Lung microvascular endothelial cell (primary cell): ENCODE measurements at regions not wholly inside any gene's neighbourhood (a gene's known extent, or its start where the extent isn't known, plus 50 kb on each side); places are given as distances from the start of the nearest gene placed in this dataset.
"Not testable (repeated sequence)": the region's sequence is repeated elsewhere in the genome, so short reads cannot be mapped to it uniquely, and the experiment has no call there.

ENCODE experiments used
- DNase-seq, 2 donors: peaks; one replicate each; pipeline versions ENCODE4 v3.0.0 to v3.0.0-alpha.2; 2010; ENCODE audit warnings: low read depth in 2 of 2

DNA sequence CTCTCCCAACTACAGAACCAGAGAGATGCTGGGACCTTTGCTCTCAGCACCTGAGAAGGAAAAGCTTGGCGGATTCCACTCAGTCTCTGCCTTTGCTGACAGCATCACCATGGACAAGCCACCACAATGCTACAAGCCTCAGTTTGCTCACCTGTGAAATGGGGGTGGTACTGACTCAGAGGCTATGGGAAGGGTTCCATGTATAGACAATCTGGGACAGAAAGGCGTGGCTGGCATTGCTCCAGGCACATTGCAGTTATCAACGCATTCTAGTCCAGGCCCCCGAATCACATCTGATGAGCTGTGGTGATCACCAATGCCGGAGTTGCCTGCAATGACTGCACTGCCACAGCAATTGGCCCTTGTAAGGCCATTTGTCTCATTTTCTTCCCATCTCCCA is 72.6 kb downstream of the ISX start:
- DNase-seq = no peak

DNA sequence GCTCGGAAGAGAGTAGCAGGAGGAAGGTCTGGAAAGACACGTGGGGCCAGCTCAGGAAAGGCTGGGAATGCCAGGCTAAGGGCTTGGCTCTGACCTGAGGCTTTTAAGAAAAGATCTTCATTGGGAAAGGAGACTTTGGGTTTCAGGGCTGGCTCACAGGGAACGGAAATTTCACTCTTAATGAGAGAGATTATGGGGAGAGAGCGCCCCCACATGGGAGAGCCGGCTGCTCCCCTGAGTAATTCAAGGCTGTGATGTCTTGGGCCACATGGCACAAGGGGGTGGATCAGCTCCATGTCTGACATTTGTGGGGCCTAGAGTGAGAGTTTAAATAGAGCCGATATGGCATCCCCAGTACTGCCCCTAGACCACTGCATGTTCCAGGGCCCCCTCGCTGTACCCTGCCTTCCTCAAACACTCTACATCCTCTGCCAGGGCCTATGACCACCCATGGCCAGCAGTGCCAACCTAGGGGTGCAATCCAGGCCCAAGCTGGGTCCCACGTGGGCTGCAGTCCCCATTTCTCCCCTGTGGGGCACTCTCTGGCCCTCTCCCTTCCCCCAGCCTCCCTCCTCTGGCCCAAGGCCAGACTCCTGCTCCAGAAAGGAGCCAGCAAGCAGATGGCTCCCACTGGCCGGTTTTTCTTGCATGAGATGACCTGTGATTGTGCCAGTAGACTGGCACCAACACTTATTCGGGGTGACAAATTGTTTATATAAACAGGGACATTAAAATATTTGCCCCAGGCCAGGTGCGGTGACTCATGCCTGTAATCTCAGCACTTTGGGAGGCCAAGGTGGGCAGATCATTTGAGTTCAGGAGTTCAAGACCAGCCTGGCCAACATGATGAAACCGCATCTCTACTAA is 75.2 kb downstream of the ISX start:
- no peak for DNase-seq

DNA sequence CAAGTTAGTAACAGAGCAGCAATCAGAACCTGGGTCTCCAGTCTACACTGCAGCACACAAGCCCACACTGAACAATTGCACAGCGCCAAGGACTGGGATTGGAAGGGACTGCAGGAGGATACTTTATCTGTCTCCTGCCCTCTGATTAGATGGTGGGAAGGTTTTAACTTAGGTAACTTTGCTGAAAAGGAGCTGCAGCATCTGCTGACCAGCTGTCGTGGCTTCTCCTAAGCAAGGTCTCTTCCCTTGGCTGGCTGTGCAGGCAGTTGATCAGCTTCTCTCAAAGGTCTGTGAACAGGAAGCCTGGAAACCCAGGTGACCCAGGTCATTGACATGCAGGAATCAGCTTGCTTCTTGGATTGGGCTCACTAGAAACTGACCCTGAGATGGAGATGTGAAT is 82.4 kb downstream of the ISX start:
- no peak for DNase-seq

DNA sequence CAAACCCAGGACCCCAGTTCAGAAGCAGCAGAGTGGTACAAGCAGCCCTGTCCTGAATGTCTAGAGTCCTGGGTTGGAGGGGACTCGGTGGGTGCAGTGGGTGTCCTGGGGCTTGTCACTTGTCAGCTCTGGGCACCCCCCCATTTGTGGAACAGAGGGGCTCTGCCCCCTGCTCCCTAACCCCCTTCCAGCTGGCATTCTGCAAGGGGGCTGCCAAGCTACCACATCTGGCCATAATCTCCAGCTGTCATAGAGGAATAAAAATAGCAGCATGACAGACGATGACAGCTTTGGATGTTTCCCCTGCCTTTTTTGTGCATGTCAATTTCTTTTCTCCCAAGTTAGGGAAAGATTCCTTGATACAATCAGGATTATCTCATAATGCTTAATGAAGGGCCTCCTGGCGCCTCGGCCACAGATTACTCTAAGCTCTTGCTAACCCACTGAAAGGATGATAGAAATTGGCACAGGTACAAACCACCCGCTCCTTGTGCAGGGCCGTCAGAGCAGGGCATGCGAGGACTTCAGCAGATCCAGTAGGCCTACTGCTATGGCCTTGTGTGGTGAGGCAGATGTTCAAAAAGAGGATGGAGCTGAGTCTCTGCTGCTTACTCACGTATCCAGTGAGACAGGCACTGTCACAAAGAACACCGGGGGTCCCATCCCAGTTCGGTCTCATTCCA is 83.0 kb downstream of the ISX start:
- DNase-seq = no peak

DNA sequence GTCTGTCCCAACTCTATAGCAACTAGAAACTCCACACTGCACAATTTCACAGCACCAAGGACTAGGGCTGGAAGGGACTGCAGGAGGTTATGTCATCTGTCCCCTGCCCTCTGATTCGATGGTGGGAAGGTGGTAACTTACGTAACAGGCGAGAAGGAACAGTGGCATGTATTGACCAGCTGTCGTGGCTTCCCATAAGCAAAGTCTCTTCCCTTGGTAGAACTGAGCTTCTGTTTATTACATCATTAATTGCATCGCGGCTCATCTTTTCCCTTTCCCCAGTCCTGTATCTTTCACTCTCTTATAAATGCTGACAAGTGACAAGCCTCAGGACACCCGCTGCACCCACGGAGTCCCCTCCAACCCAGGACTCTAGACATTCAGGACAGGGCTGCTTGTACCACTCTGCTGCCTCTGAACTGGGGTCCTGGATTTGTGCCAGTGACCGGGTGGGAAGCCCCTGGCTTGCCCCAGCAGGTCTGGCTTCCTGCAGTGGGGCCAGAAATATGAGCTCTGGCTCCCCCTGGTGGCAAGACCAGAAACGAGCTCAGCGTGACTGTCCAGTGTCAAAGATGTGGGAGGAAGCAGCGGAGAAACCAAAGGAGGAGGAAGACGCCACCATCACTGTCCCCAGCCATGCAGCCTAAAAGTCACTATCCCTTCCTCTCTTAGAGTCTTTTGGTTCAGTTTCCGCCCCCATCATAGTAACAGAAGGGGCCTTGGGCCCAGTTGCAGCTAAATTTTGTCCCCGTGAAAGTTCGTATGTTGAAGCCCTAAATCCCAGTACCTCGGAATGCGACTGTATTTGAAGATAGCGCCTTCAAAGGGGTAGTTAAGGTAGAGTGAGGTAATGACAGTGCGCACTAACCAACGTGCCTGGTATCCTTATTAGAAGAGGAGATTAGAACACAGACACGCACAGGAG is 84.5 kb downstream of the ISX start:
- peak; percentile 53 to 65 for DNase-seq

DNA sequence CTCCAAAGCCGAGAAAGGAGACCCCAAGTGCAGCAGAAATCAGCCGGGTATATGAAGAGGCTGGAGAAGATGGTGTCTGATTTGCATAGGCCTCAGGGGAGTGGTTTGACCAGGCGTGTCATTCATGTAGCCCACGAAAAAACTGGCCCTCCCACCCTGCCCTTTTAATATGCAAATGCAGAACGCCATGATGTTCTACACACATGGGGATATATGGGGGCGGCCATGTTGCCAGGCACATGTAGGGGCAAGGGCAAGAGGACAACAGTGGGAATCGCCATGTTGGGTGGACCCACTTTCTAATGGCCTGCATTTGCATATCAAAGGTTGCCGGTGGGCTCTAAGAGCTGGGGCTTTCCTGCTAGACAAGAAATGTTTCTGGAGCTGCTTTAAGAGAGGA is 86.4 kb downstream of the ISX start:
- DNase-seq = no peak

DNA sequence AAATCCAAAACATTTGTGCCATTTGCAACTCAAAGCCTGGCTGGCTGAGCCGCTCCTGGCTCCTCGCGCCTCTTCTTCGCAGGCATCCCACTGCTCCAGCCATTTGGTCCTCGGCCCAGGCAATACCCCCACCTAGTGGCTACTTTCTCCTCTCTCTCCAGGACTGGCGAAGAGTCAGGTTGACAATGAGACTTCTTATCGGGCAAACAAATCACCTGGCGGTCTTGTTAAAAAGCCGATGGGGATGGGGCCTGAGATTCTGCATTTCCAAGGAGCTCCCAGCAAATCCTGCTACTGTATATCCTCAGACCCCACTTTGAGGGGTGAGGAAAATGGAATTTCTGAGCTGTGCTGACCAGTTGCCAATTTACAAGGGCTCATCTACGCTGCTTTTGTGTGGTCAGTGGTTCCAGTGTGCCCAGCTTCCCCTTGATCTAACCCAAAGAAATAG is 89.0 kb downstream of the ISX start:
- DNase-seq = peak; percentile 56 to 62

DNA sequence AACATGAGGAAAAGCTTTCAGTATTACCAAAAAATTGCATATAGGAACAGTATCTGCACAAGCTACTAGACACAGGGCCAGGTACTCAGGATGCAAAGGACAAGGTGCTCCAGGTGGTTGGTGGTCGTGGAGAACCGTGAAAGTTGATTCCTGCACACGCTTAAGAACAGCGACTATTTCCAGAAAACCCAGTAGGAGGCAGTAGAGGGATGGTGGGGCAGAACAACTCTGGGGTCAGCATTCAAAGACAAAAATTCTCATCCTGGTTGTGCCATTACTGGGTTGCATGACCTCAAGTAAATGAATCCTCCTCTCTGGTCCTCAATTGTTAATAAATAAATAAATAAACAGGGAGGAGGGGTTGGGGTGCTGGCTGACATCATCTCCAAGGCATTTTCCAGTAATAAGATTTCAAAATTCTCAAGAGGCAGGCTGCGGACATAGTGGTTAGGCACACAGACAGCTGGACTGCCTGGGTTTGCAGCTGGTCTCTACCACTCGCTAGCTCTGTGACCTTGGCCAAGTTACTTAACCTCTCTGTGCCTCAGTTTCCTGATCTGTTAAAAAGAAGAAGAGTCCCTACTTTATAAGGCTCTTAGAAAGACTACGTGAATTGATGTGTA is 89.6 kb downstream of the ISX start:
- DNase-seq = no peak

DNA sequence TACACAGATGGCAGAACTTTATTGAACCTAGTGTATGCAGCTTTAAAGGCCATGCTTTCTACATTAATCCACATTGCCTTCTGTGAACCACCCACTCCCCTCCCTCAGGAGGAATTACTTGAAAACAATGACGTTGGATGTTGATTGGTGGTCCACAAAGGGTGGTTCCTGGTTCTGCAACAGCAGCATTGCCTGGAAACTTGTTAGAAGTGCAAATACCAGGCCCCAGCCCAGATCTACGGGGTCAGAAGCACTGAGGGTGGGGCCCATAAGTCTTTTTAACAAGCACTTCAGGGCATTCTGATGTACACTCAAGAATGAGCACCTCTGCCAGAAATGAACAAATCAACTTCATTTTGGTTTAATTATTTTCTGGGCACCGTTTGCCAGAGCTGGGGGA is 91.0 kb downstream of the ISX start:
- DNase-seq = no peak

DNA sequence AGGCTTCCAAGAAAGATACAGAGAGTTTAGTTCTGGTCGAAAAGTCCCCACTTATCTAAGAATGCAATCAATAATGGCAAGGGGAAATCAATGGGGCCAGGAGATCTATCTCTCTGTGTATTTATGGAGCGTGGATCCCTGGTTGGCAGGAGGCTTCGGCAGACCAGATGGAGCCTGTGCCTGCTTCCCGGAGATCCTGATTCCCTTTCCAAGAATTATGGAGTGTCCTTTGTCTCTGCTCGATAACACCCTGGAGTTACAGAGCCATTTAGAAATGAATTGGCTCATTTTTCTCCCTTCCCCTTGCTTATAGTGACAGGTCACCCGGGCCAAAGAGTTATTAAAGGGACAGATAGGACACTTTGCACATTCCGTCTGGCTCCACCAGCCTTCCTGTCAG is 92.4 kb downstream of the ISX start:
- no peak for DNase-seq

DNA sequence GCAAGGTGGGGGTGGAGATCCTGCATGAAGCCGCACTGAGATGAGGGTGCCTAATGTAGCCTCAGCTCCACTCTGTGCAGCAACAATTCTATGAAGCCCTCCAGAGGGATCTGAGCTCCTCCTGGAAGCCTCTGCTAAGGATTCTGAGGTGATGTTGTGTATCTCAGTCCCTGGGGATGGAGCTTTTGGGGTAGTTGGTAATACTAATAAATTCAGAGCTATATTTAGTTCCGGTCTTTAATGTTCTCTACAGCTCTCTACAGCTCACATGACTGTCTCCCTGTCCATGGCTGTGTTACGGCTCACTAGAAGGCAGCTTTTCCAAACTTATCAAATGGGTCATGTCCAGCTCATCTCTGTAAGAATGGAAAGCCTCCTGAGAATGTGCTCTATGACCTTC is 93.4 kb downstream of the ISX start:
- DNase-seq = no peak

DNA sequence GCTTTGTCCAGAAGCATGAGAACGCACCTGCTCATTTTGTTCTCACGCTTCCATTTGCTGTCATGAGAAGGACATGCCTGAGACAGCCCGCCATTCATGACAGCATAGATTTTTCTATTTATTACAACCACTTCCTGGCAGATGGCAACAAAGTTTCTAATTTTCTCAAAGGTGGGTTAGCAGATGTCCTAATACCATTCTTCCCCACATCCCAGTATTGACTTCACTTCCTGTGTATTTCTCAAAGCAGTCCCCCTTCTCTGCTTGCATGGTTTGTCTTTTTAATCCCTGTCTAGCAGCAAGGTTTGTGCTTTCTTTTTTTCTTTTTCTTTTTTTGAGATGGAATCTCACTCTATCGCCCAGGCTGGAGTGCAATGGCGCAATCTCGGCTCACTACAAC is 94.3 kb downstream of the ISX start:
- DNase-seq = no peak

DNA sequence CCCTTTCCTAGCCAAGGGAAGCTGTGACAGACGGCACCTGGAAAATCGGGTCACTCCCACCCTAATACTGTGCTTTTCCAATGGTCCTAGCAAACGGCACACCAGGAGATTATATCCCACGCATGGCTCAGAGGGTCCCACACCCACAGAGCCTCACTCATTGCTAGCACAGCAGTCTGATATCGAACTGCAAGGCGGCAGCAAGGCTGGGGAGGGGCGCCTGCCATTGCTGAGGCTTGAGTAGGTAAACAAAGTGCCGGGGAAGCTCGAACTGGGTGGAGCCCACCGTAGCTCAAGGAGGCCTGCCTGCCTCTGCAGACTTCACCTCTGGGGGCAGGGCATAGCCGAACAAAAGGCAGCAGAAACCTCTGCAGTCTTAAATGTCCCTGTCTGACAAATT is 91.4 kb upstream of the HMGXB4 start:
- DNase-seq = not testable (repeated sequence)

DNA sequence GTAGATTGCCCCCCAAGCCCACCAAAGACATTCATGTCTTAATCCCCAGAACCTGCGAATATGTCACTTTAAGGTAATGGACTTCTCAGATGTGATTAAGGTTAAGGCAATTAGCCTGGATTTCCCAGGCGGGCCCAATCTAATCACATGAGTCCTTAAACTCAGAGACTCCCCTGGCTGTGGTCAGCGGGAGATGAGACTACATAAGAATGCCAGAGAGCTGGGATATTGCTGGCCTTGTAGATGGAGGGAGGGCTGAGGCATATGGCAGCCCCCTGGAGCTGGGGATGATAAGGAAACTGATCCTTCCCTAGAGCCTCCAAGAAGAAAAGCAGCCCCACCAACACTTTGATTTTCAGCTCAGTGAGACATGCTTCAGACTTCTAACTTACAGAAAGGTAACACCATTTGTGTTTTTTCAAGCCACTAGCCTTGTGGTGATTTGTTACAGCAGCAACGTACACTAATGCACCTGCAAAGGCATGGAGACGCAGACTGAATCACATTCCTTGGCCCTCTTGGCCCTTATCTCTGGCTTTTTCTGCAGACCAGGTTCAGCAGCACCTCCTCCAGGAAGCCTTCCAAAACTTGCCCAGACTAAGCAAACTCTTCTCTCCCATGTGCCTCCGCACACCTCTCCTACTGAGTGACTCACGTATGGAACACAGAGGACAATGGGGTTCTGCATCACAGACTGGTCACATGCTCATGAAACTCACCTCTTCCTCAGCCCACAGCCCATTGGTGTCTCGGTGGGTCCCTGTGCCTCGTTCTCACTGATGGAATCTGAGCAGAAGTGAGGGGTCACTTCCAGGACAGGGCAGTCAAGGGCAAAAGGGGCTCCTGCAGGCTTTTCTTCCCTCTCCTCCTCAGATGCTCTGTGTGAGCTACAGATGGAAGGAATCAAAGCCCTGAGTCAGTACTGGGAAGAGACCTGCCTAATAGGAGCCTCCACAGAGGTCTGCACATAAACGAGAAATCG is 86.3 kb upstream of the HMGXB4 start:
- no peak for DNase-seq

DNA sequence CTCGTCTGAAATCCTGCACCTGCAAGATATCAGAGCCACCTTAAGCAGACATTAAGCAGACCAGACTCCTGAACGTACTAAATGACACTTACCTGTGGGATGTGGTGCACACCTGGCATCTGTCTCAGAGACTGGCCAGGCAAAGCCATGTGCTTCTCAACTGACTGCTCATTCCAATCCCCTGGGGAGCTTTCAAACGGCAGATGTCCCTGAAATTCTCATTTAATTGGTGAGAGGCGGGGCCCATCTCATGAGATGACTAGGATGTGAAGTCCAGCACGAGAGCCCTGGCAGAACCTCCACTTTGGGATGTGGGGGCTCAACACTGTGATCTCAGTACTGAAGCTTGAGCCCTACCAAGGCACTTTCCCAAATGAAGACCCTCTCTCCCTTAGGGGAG is 84.9 kb upstream of the HMGXB4 start:
- DNase-seq = no peak

DNA sequence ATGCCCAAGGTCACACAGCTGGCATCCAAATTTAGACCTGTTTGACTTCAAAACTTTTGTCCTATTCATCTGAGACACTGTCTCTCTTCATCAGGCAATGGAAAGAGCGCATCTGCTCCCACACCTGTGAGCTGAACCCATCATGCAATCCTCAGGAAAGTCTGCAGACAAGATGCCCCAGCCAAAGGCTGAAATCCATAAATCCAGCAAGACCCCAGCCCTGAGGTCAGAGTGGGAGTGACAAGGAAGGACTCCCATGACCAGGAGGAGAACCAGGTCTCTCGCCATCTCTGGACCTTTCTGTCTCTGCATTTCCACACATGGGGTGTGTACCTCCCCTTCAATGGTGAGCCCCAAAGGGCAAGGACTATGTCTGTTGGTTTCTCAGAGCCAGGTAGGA is 83.6 kb upstream of the HMGXB4 start:
- DNase-seq = no peak

DNA sequence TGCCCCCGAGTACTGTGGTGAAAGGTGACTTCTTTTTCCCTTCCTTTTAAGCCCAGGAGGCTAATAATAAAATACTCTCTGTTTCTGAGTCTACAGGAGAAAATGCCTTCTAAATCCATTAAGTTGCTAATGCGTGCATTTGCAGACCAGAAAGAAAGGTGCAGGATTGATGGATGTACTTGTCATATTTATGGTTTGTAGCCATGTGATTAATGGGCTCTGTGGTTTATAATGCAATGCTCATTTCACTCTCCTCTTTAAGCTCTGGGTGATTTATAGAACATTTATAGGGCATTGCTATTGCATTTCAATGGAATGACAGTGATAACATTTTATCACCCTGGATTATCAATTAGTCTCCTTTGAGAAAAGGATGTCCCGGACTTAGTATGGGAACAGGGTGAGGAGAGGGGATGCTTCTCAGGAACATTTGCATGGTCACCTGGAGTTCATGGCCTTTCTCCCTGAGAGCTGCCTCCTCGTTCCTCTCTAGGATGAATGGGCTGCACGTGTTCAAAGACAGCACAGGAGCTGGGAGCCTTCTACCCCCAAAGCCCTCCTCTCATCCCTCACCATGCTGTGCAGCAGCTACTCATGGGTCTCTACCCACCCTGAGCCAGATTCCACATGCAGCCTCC is 82.8 kb upstream of the HMGXB4 start:
- no peak for DNase-seq

DNA sequence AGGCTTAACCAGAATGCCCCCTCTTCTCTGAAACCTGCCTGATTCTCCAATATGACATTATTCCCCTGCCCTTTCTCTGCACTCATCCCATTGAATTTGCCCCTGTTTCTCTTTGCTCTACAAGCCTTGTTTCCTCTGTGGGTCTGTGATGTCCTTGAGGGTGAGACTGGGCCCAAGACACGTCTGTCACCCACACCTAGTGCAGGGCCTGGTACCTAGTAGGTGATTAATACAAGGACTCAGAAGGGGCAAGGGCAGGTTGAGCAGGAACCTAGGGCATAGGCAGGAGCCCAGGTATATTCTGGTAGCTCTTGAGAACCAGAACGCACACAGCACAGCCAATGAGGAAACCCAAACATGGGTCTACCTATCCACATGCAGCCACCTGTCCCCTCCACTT is 81.9 kb upstream of the HMGXB4 start:
- no peak for DNase-seq

DNA sequence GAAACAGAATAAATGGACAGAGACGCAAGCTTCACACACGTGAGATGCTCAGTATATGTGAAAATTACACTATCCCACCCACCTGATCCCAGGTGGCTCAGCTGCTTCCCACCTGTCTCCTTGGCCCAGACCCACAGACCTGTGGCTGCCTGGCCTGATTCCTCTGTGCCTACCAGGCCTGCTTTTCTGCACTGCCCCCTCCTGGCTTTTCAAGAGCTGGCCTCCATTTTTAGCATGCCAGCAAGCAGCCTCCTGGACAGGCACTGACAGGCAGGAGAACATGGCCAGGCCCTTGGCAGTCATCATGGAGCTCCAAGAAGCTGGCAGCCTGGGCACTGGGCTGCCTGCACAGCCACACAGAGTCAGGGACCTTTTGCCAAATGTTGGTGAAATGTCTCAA is 79.5 kb upstream of the HMGXB4 start:
- DNase-seq = no peak

DNA sequence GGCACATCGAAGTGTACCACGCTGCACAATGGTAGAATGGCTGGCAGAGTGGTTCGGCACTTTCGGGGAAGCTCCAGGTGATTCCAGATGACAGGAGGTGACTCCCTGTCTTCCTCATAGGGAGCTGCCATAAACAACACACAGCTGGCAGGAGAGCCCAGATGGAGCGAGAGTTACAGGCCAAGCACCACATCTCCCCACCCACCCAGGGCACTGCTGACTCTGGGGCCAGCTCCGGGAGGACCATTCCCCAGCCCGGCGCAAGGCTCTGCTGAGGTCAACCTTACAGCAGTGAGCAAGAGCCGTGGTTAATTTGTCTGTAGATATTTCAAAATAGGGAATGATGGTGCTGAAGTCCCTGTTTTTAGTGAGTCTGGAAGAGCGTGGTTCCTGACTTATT is 78.8 kb upstream of the HMGXB4 start:
- no peak for DNase-seq
